GM12872 (cell line): ENCODE measurements at regions not wholly inside any gene's neighbourhood (a gene's known extent, or its start where the extent isn't known, plus 50 kb on each side); places are given as distances from the start of the nearest gene placed in this dataset.

Experiments
- TF ChIP-seq, protein P1 (sequence below): IDR thresholded peaks from 3 replicates; pipeline ENCODE4 v1.5.1; 2011; ENCODE audit warnings: low read depth, mild to moderate bottlenecking, low read length, moderate library complexity; ENCODE audit not compliant: insufficient read depth

DNA sequence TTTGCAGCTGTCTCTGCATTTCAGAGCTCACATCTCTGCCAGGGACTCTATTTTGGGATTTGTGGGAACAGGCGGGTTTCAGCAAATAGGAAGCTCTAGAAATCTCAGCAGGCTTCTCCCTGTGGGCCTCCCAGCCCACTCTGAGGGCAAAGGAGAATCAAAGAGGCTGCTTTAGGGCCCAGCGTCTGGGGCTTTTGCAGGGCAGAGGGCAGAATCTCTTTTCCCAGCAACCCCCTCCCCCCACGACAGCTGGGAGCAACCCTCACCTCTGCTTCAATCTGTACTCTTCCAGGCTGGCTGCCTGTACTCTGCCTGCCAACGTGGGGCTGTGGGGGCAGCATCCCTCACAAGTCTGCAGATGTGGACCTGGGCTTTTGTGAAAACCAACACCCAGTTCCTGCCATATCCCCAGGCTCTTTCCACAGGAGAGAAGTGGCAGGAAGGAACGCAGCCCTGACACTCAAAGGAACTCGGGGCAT is 529.6 kb upstream of the TBX3 start:
- TF ChIP-seq, protein P1, sequence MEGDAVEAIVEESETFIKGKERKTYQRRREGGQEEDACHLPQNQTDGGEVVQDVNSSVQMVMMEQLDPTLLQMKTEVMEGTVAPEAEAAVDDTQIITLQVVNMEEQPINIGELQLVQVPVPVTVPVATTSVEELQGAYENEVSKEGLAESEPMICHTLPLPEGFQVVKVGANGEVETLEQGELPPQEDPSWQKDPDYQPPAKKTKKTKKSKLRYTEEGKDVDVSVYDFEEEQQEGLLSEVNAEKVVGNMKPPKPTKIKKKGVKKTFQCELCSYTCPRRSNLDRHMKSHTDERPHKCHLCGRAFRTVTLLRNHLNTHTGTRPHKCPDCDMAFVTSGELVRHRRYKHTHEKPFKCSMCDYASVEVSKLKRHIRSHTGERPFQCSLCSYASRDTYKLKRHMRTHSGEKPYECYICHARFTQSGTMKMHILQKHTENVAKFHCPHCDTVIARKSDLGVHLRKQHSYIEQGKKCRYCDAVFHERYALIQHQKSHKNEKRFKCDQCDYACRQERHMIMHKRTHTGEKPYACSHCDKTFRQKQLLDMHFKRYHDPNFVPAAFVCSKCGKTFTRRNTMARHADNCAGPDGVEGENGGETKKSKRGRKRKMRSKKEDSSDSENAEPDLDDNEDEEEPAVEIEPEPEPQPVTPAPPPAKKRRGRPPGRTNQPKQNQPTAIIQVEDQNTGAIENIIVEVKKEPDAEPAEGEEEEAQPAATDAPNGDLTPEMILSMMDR: no peak

DNA sequence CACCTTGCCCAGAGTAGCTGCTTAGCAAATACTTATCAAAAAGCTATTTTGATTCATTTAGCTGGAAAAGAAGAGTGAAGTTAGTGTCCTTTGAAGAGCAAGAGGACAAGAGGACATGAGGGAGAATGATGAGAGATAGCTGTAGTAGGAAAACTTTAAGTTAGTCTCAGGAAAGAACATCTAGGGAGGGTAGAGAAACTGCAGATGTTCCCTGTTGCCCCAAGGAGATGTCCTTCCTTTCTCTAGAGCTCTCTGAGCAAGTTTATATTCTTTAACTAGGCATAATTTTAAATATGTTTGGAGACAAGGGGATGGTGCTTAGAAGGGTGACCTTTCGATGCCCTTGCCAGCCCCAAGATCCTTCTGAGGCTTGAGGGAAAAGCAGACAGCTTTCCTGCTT is 529.1 kb upstream of the TBX3 start:
- TF ChIP-seq, protein P1: no peak

DNA sequence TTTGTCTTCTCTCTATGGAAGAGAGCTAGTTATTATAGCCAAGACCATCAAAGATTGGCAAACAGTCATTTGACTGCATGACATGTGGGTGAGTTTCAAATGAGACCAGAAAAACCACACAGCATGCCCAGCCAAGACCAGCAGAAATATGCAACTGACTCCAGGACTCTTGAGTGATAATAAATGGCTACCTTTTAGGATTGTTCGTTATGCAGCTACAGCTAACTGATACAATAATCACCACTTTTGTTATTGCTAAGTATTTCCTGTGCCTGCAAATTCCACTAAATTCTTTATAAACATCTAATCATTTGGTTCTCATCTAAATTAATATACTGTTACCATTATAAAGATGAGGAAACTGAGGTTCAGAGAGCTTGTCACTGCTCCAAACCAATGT is 528.4 kb upstream of the TBX3 start:
- TF ChIP-seq, protein P1: no peak

DNA sequence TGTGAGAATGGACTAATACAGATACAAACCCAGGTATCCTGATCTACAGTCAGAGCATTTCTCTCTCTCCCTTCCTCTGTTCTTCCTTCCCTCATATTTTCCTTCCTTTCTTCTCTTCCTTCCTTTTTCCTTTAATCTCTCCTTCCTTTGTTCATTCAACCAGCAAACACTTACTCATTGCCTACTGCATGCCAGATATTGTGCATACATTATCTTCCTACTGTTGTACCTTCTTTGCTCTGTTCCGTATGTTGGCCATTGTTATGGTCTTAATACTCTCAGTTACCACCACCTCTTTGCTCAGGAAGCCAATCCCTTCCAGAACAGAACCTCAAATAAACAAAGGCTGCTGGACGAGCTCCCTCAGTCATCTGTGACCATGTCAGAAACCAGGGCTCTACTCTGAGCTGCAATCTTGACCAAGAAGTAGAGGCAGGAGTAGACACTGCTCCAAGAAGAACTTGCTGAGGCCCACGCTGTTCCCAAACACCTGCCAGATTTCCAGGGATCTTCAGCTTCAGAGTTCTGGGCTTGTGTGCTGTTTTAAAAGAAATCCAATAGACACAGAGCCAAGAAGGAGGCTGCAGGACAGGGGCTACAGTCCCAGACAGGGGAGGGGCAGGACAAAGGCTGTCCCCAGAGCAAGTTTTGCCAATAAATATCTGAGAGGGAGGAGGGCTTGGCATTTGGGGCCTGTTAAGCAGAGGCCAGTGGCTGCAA is 526.7 kb upstream of the TBX3 start:
- TF ChIP-seq, protein P1: no peak

DNA sequence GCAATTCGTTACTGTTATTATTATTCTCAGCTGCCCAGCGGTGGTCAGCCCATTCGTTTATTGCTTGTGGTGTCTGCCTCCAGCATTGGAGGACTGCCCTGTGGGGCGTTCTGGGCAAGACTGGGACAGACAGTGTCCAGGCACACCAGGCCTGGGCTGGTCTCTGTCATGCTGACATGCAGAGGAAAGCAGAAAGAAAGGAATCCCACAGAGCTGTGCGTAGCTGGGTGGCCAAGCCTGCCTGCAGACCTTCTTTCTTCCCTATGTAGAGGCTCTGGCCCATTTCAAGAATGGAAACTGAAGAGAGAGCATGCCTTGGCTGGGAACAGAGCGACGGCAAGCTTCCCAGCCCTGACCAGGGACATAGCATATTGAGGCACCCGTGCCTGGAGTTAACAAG is 525.3 kb upstream of the TBX3 start:
- TF ChIP-seq, protein P1: no peak

DNA sequence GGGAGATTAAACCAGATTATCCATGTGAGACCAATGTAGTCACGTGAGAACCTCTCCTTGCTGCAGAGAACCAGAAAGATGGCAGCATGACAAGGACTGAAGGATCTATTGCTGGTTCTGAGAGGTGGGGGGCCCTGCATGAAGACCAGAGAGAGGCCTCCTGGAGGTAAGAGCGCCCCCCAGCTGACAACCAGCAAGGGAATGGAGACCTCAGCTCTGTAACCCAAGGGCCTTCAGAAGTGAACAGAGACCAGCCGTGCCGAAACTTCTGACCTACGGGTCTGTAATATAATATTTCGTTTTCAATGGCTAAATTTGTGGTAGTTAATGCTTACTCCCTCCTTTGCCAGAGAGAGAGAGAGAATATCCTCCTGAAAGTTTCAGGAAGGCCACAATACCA is 524.1 kb upstream of the TBX3 start:
- TF ChIP-seq, protein P1: no peak

DNA sequence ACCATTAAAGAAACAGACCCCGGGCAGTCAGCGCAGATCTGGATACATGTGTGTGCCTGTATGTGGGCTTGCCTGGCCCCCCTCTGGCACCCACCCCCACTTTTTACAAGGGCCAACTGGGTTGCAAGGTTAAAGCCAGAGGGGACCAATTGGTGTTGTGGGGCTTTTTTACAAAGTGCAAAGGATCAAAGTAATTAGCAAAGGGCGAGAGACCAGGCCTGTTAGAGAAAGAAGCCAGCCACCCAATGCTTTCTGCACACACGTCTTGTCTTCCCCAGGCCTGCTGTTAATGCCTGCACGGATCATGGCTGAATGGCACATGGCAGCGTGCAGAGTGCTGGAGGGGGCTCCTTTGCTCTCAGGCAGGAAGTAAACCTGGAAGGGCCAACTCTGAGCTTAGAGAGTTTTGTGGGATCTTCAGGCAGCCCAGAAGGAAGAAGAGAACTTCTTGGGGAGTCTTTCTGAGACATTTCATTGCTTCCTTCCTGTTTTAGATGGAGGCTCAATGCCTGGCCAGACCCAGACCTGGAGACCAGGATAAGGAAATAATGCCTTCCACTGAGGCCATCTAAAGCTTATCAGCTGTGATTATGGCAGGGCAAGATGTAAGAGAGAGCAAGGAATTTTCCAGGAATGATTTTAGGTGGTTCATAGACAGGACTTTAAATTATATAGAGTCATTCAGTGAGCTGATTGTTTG is 523.4 kb upstream of the TBX3 start:
- TF ChIP-seq, protein P1: no peak
